K562 (cell line): ENCODE measurements at regions not wholly inside any gene's neighbourhood (a gene's known extent, or its start where the extent isn't known, plus 50 kb on each side); places are given as distances from the start of the nearest gene placed in this dataset.

Experiments
- AFF1 ChIP-seq, 2 experiments: fragments of 450-650 bp; IDR thresholded peaks; 2 replicates each; pipeline ENCODE4 v1.6.1; 2018; ENCODE audit warnings: mild to moderate bottlenecking in 2 of 2, low read depth in 1 of 2; ENCODE audit not compliant: partially characterized antibody in 2 of 2
- BACH1 ChIP-seq: fragments of 200-800 bp; sonication (Bioruptor generic); IDR thresholded peaks from 2 replicates; pipeline ENCODE4 v1.6.1; 2016; ENCODE audit warnings: missing genetic modification characterization, missing compliant biosample characterization
- CTCF ChIP-seq, 3 experiments: IDR thresholded peaks in 2 of 3; conservative IDR thresholded peaks in 1 of 3; 2 replicates each; pipeline ENCODE4 v1.5.1; 2011 to 2012; ENCODE audit warnings: low read length in 3 of 3, mild to moderate bottlenecking in 3 of 3, control low read depth in 2 of 3, improper control_type of control experiment in 1 of 3, inconsistent platforms in 1 of 3, low read depth in 1 of 3, mixed read lengths in 1 of 3, moderate library complexity in 1 of 3; ENCODE audit not compliant: insufficient read depth in 2 of 3
- E2F4 ChIP-seq: sonication (generic); formaldehyde crosslinking; IDR thresholded peaks from 2 replicates; pipeline ENCODE4 v1.8.0; 2022; ENCODE audit warnings: mild to moderate bottlenecking, low read depth, missing genetic modification reagents
- ESRRA ChIP-seq: fragments of 450-650 bp; IDR thresholded peaks from 2 replicates; pipeline ENCODE4 v1.6.1; 2014; ENCODE audit warnings: low read depth, mild to moderate bottlenecking, moderate library complexity, borderline replicate concordance
- MAX ChIP-seq: sonication (generic); formaldehyde crosslinking; IDR thresholded peaks from 2 replicates; pipeline ENCODE4 v1.9.0; 2022; ENCODE audit warnings: mild to moderate bottlenecking, missing genetic modification reagents
- MTA1 ChIP-seq: fragments of 450-650 bp; IDR thresholded peaks from 2 replicates; pipeline ENCODE4 v1.6.1; 2017; ENCODE audit warnings: borderline replicate concordance
- NR4A1 ChIP-seq, 2 experiments: fragments of 250-450 bp in 1 of 2; fragments of 450-650 bp in 1 of 2; sonication (Bioruptor Pico) in 1 of 2; IDR thresholded peaks; 2 replicates each; pipeline versions ENCODE4 v1.4.0 to v1.6.1; 2016 to 2020; ENCODE audit warnings: mild to moderate bottlenecking in 2 of 2, missing compliant biosample characterization in 1 of 2, missing genetic modification characterization in 1 of 2, moderate library complexity in 1 of 2
- RAD21 ChIP-seq, 2 experiments: fragments of 250-450 bp in 1 of 2; fragments of 450-650 bp in 1 of 2; sonication (Bioruptor Pico) in 1 of 2; formaldehyde crosslinking in 1 of 2; IDR thresholded peaks in 1 of 2; conservative IDR thresholded peaks in 1 of 2; 2 replicates each; pipeline versions ENCODE4 v1.4.0 to v1.8.0; 2020 to 2022; ENCODE audit warnings: mild to moderate bottlenecking in 2 of 2, moderate library complexity in 1 of 2
- TARDBP ChIP-seq: fragments of 450-650 bp; IDR thresholded peaks from 2 replicates; pipeline ENCODE4 v1.6.1; 2016
- YY1 ChIP-seq, 3 experiments: IDR thresholded peaks; 2 replicates each; pipeline ENCODE4 v1.6.1; 2011; ENCODE audit warnings: low read length in 2 of 3, mild to moderate bottlenecking in 2 of 3, moderate library complexity in 2 of 3, borderline replicate concordance in 1 of 3, control low read depth in 1 of 3, low read depth in 1 of 3; ENCODE audit not compliant: insufficient read depth in 3 of 3, insufficient replicate concordance in 2 of 3, control insufficient read depth in 1 of 3, insufficient read length in 1 of 3; ENCODE audit errors: extremely low read depth in 1 of 3
- ZHX1 ChIP-seq: fragments of 150-350 bp; conservative IDR thresholded peaks from 2 replicates; pipeline ENCODE4 v1.6.1; 2014; ENCODE audit warnings: low read length
- ZNF436 ChIP-seq: fragments of 250-450, 450-650 bp; sonication (Bioruptor Pico); formaldehyde crosslinking; IDR thresholded peaks from 2 replicates; pipeline ENCODE4 v1.7.0; 2020; ENCODE audit warnings: mild to moderate bottlenecking

GRCh38 chr18:22034276-22034675, 135.1 kb upstream of the GATA6 start:
- TF ChIP-seq NR4A1 (CRISPR knock-in tag; IDR thresholded peaks at IDR 0.05) (no peak), NR4A1 (tag; IDR thresholded peaks at IDR 0.05) (no peak), TARDBP (no peak), CTCF (IDR thresholded peaks at IDR 0.05 in 2 of 3, conservative IDR thresholded peaks at IDR 0.05 in 1 of 3; ENCODE audit: insufficient read depth in 2 of 3, low read depth in 1 of 3, low read length in 3 of 3) (no peak), ESRRA (no peak), BACH1 (tag) (no peak), MAX (CRISPR knock-in tag) (no peak), E2F4 (no peak), YY1 (IDR thresholded peaks at IDR 0.05; ENCODE audit: borderline replicate concordance in 1 of 3, control insufficient read depth in 1 of 3, extremely low read depth in 1 of 3, insufficient read depth in 3 of 3, insufficient read length in 1 of 3, insufficient replicate concordance in 2 of 3, low read depth in 1 of 3, low read length in 2 of 3) (no peak), ZHX1 (no peak), MTA1 (no peak), AFF1 (IDR thresholded peaks at IDR 0.05; ENCODE audit: low read depth in 1 of 2, partially characterized antibody in 2 of 2) (no peak), RAD21 (CRISPR knock-in tag; conservative IDR thresholded peaks at IDR 0.05 in 1 of 2, IDR thresholded peaks at IDR 0.05 in 1 of 2) (no peak), ZNF436 (CRISPR knock-in tag) (no peak)
